Heart left ventricle (tissue), 16 donors: ENCODE measurements at regions not wholly inside any gene's neighbourhood (a gene's known extent, or its start where the extent isn't known, plus 50 kb on each side); places are given as distances from the start of the nearest gene placed in this dataset.

Experiments used
- ATAC-seq, 4 donors: fragments of 200-7000 bp; cut with Tn5 transposase; one replicate each; pipeline ENCODE4 v1.9.1; 2020 to 2022; ENCODE audit warnings: moderate library complexity in 4 of 4, mild to moderate bottlenecking in 3 of 4, moderate number of reproducible peaks in 1 of 4
- DNase-seq, 5 donors: peaks; one replicate each; pipeline ENCODE4 v3.0.0-alpha.2; 2020
- H3K27ac ChIP-seq, 12 donors: fragments of 200-600 bp; sonication (generic) in 4 of 12; one replicate each; pipeline versions ENCODE4 v1.5.0 to v1.8.0; 2016 to 2022; ENCODE audit warnings: mild to moderate bottlenecking in 2 of 12
- H3K27me3 ChIP-seq, 9 donors: fragments of 200-600 bp; sonication (generic) in 2 of 9; one replicate each; pipeline versions ENCODE4 v1.5.1 to v1.8.0; 2016 to 2022; ENCODE audit warnings: mild to moderate bottlenecking in 3 of 9
- H3K36me3 ChIP-seq, 9 donors: fragments of 200-600 bp; sonication (generic) in 2 of 9; one replicate each; pipeline versions ENCODE4 v1.5.0 to v1.8.0; 2018 to 2022; ENCODE audit warnings: mild to moderate bottlenecking in 2 of 9
- H3K4me1 ChIP-seq, 12 donors: fragments of 200-600 bp; sonication (generic) in 4 of 12; one replicate each; pipeline versions ENCODE4 v1.5.0 to v1.8.0; 2016 to 2022; ENCODE audit warnings: mild to moderate bottlenecking in 3 of 12
- H3K4me3 ChIP-seq, 12 donors: fragments of 200-600 bp; sonication (generic) in 4 of 12; one replicate each; pipeline versions ENCODE4 v1.5.0 to v1.8.0; 2017 to 2022; ENCODE audit warnings: mild to moderate bottlenecking in 9 of 12, moderate library complexity in 4 of 12
- H3K9me3 ChIP-seq, 12 donors: fragments of 200-600 bp; sonication (generic) in 4 of 12; one replicate each; pipeline versions ENCODE4 v1.5.0 to v1.8.0; 2016 to 2022; ENCODE audit warnings: mild to moderate bottlenecking in 1 of 12
- CTCF ChIP-seq, 12 donors: fragments of 200-600 bp; sonication (generic) in 4 of 12; IDR thresholded peaks; one replicate each; pipeline versions ENCODE4 v1.5.0 to v1.8.0; 2018 to 2022; ENCODE audit warnings: antibody characterized with exemption in 12 of 12, mild to moderate bottlenecking in 5 of 12
- POLR2A ChIP-seq, 2 donors: fragments of 450-650 bp; IDR thresholded peaks; one replicate each; pipeline ENCODE4 v1.6.1; 2017; ENCODE audit warnings: antibody characterized with exemption in 2 of 2, mild to moderate bottlenecking in 2 of 2, moderate library complexity in 2 of 2
- WGBS, 4 donors: extraction: QIAGEN DNeasy Blood & Tissue Kit in 2 of 4; methylation state at CpG; one replicate each; pipeline versions ENCODE4 v1.1.5 to v1.1.7; 2013 to 2018; 5-methylcytosine and 5-hydroxymethylcytosine counted together
- intact Hi-C, 10 donors: fragments of 100-400 bp; cut with DNase I; formaldehyde crosslinking; loops; one replicate each; pipeline versions ENCODE4 v1.11.1 to v1.14.2; 2022
- donor health status: ischemic (EF 13 %, LVEDD 7.1; RV severe dilation, severe dysfunction).
- donor health status: healthy with polysubstance abuse.
- donor health status: DM: no; HTN: yes; CAD: no.
- donor health status: DM: no; HTN: no; CAD: no.
- donor health status: ischemic (EF 25% LVEDD 6.9; RV normal size, moderate dysfunction).
- donor health status: ischemic (EF 25% LVEDD 5.7; RV mildly dilated, moderate dysfunction).
- donor health status: healthy.
- donor health status: DM: yes; HTN: yes; CAD: no.
- donor health status: ischemic (EF 35%, LVEDD 5.7; RV mildly dilated, moderate dysfunction).
- donor health status: nonischemic (EF 11% LVEDD 7.7; RV severe dilation, severe dysfunction).
- donor health status: DM: yes; HTN: yes; CAD: no.
- donor health status: PGD.
- donor health status: ischemic (EF 29% LVEDD 5.4; RV normal size, mild dysfunction).
- donor health status: nonischemic (EF 23%, LVEDD 6.1; RV moderate dilation, normal function).

GRCh38 chr2:195509551-195509950 is 147.5 kb upstream of the SLC39A10 start:
- TF ChIP-seq POLR2A (IDR thresholded peaks at IDR 0.05), result no peak
- TF ChIP-seq CTCF (IDR thresholded peaks at IDR 0.05), result no peak
- Histone ChIP-seq H3K4me1 (no peaks in the 10 kb centered on the region), H3K27me3 (no peaks in the 10 kb centered on the region), H3K4me3 (no peak overlapping the region), H3K27ac (no peak overlapping the region), H3K36me3 (no peaks in the 10 kb centered on the region), H3K9me3 (peaks cover 0 to 8% (median 0%) of the 10 kb centered on the region in 12 donors)
- 49 to 61% (median 56%) methylated on average over 1 of the region's 1 CpG for WGBS, 4 donors
- ATAC-seq (no peak), DNase-seq (no peak)
- intact Hi-C loops, result no loop called here

DNA sequence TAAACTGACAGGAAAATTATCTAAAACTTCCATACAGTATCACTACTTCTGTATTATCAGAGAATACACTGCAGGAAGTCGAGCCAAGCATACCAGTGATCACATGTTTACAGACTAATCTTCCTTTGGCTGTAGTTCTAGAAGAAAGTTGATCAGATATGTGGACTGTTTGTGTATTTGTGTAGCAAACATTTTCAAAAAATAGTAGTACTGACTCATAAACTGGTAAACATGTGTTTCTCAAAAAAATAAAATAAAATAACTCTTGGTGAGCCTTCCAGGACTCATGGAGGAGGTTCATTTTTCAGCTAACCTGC is 148.9 kb upstream of the SLC39A10 start:
- Histone ChIP-seq H3K4me3 (no peak overlapping the region), H3K27me3 (no peaks in the 10 kb centered on the region), H3K27ac (no peak overlapping the region), H3K36me3 (no peaks in the 10 kb centered on the region), H3K4me1 (no peaks in the 10 kb centered on the region), H3K9me3 (peaks cover 0 to 8% (median 0%) of the 10 kb centered on the region in 12 donors)
- DNase-seq, result no peak
- 59 to 80% (median 67%) methylated on average over 1 of the region's 1 CpG for WGBS, 4 donors
- intact Hi-C loops, result no loop called here
- TF ChIP-seq CTCF (IDR thresholded peaks at IDR 0.05) (no peak), POLR2A (IDR thresholded peaks at IDR 0.05) (no peak)
- no peak for ATAC-seq

- Histone ChIP-seq H3K4me3 (no peak overlapping the region), H3K27me3 (no peaks in the 10 kb centered on the region), H3K36me3 (no peaks in the 10 kb centered on the region), H3K27ac (no peak overlapping the region), H3K4me1 (no peaks in the 10 kb centered on the region), H3K9me3 (peaks cover 0 to 8% (median 0%) of the 10 kb centered on the region in 12 donors)
- ATAC-seq (no peak), DNase-seq (no peak)
- WGBS, 4 donors, result 85 to 92% (median 89%) methylated on average over 3 of the region's 3 CpGs
- intact Hi-C loops, result no loop called here
- no peak for TF ChIP-seq CTCF (IDR thresholded peaks at IDR 0.05)
- no peak for TF ChIP-seq POLR2A (IDR thresholded peaks at IDR 0.05)
Measured at GRCh38 chr2:195507447-195508138, 149.4 kb upstream of the SLC39A10 start.

DNA sequence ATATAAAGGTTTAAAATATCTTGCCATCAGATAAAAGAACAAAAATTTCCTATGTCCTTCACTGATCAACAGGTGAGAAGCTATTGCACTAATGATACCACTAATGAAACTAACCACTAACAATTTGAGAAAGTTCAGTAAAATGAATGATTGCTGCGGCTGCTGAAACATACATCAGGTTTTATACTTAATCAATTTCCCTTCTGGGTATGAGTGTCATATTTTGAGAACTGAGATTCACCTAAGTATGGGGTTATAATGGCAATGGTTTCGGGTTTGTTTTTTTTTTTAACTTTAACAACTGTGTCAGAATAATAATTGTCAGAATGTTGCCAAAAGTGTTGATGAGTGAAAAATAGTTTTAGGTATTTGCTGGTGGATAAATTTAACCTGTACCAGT is 151.3 kb upstream of the SLC39A10 start:
- H3K36me3 ChIP-seq, result no peaks in the 10 kb centered on the region
- ATAC-seq (no peak), DNase-seq (no peak)
- H3K4me3 ChIP-seq, result no peak overlapping the region
- TF ChIP-seq POLR2A (IDR thresholded peaks at IDR 0.05) (no peak), CTCF (IDR thresholded peaks at IDR 0.05) (no peak)
- H3K27me3 ChIP-seq, result no peaks in the 10 kb centered on the region
- H3K4me1 ChIP-seq, result no peaks in the 10 kb centered on the region
- H3K9me3 ChIP-seq, result peaks cover 0 to 8% (median 0%) of the 10 kb centered on the region in 12 donors
- 90 to 97% (median 93%) methylated on average over 2 of the region's 2 CpGs for WGBS, 4 donors
- no peak overlapping the region for H3K27ac ChIP-seq
- intact Hi-C loops, result no loop called here
